Heart left ventricle (tissue), 13 donors: ENCODE measurements at regions not wholly inside any gene's neighbourhood (a gene's known extent, or its start where the extent isn't known, plus 50 kb on each side); places are given as distances from the start of the nearest gene placed in this dataset.

Experiments
- CTCF ChIP-seq, 12 donors: fragments of 200-600 bp; sonication (generic) in 4 of 12; IDR thresholded peaks; one replicate each; pipeline versions ENCODE4 v1.5.0 to v1.8.0; 2018 to 2022; ENCODE audit warnings: antibody characterized with exemption in 12 of 12, mild to moderate bottlenecking in 5 of 12
- POLR2A ChIP-seq, 2 donors: fragments of 450-650 bp; IDR thresholded peaks; one replicate each; pipeline ENCODE4 v1.6.1; 2017; ENCODE audit warnings: antibody characterized with exemption in 2 of 2, mild to moderate bottlenecking in 2 of 2, moderate library complexity in 2 of 2
- donor health status: ischemic (EF 13 %, LVEDD 7.1; RV severe dilation, severe dysfunction).
- donor health status: DM: no; HTN: yes; CAD: no.
- donor health status: DM: no; HTN: no; CAD: no.
- donor health status: ischemic (EF 25% LVEDD 6.9; RV normal size, moderate dysfunction).
- donor health status: ischemic (EF 25% LVEDD 5.7; RV mildly dilated, moderate dysfunction).
- donor health status: ischemic (EF 35%, LVEDD 5.7; RV mildly dilated, moderate dysfunction).
- donor health status: nonischemic (EF 11% LVEDD 7.7; RV severe dilation, severe dysfunction).
- donor health status: DM: yes; HTN: yes; CAD: no.
- donor health status: PGD.
- donor health status: ischemic (EF 29% LVEDD 5.4; RV normal size, mild dysfunction).
- donor health status: nonischemic (EF 23%, LVEDD 6.1; RV moderate dilation, normal function).

DNA sequence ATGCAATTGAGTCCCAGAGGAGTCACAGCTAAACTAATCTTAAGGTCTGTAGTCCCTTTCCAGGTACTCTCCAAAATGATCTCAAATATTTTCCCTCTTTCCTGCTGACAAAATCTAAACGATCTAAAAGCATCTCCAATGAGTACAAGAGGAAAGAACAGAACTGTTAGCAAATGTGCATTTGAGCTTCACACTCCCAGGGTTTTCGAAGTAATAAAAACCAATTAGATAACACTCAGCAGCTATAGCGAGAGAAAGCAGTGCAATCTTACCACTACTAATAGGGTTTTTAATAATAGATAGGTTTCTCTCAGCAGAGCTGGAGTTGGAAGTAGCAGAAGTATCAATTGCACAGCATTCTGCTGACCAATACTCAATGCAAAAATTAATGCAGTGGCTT lies 995.4 kb downstream of the TUSC7 start:
- TF ChIP-seq CTCF (IDR thresholded peaks at IDR 0.05) (no peak), POLR2A (IDR thresholded peaks at IDR 0.05) (no peak)
